ENCODE measurements at regions not wholly inside any gene's neighbourhood (a gene's known extent, or its start where the extent isn't known, plus 50 kb on each side); places are given as distances from the start of the nearest gene placed in this dataset.

- FAIRE-seq (no peak), DNase-seq (ENCODE audit: low read depth) (peak; percentile 9)
- H3K27me3 ChIP-seq (ENCODE audit: insufficient read depth, low read length): no peaks in the 10 kb centered on the region
- H3K79me2 ChIP-seq (ENCODE audit: insufficient read depth, low read length): no peaks in the 10 kb centered on the region
- no peaks in the 10 kb centered on the region for H3K9me3 ChIP-seq (ENCODE audit: insufficient read depth, low read depth, low read length)
- H3K27ac ChIP-seq (ENCODE audit: low read depth, low read length): no peak overlapping the region
- no peak overlapping the region for H3K9ac ChIP-seq (ENCODE audit: low read length)
- H3K4me1 ChIP-seq (ENCODE audit: insufficient read depth, low read length): no peaks in the 10 kb centered on the region
- H3K4me3 ChIP-seq (ENCODE audit: insufficient read depth, low read depth, low read length): no peak overlapping the region
- no peak overlapping the region for H2AFZ ChIP-seq (ENCODE audit: low read depth, low read length)
- H3K27me3 Mint-ChIP-seq (ENCODE audit: low read depth, unreplicated experiment): no peaks in the 10 kb centered on the region
- H3K27ac Mint-ChIP-seq (ENCODE audit: unreplicated experiment): no peak overlapping the region
- H3K4me2 ChIP-seq (ENCODE audit: low read length): no peak overlapping the region
- H3K4me3 Mint-ChIP-seq (ENCODE audit: unreplicated experiment): no peak overlapping the region
- no peaks in the 10 kb centered on the region for H3K36me3 ChIP-seq (ENCODE audit: insufficient read depth, low read length)
- TF ChIP-seq EZH2 (IDR thresholded peaks at IDR 0.05; ENCODE audit: insufficient read depth, low read length) (no peak), CTCF (IDR thresholded peaks at IDR 0.05; ENCODE audit: insufficient read depth, low read depth, low read length) (no peak)
- H4K20me1 ChIP-seq (ENCODE audit: insufficient read depth, low read length): no peaks in the 10 kb centered on the region
- H3K36me3 Mint-ChIP-seq (ENCODE audit: low read depth, unreplicated experiment): no peaks in the 10 kb centered on the region
- H3K4me1 Mint-ChIP-seq (ENCODE audit: low read depth, unreplicated experiment): peaks cover 5% of the 10 kb centered on the region
- no peaks in the 10 kb centered on the region for H3K9me3 Mint-ChIP-seq (ENCODE audit: unreplicated experiment)
Observed at GRCh38 chr14:30034152-30034551, 106.5 kb upstream of the PRKD1 start.

GRCh38 chr14:30035361-30035760 lies 107.7 kb upstream of the PRKD1 start:
- no peak for DNase-seq (ENCODE audit: low read depth)
- TF ChIP-seq CTCF (IDR thresholded peaks at IDR 0.05; ENCODE audit: insufficient read depth, low read depth, low read length) (no peak), EZH2 (IDR thresholded peaks at IDR 0.05; ENCODE audit: insufficient read depth, low read length) (no peak)
- H3K79me2 ChIP-seq (ENCODE audit: insufficient read depth, low read length): no peaks in the 10 kb centered on the region

GRCh38 chr14:30045720-30046119 lies 118.1 kb upstream of the PRKD1 start:
- FAIRE-seq (no peak), DNase-seq (ENCODE audit: low read depth) (no peak)
- H3K27me3 ChIP-seq (ENCODE audit: insufficient read depth, low read length): no peaks in the 10 kb centered on the region
- H3K36me3 ChIP-seq (ENCODE audit: insufficient read depth, low read length): no peaks in the 10 kb centered on the region
- Mint-ChIP-seq H3K36me3 (ENCODE audit: low read depth, unreplicated experiment) (no peaks in the 10 kb centered on the region), H3K27ac (ENCODE audit: unreplicated experiment) (no peak overlapping the region), H3K27me3 (ENCODE audit: low read depth, unreplicated experiment) (no peaks in the 10 kb centered on the region), H3K4me1 (ENCODE audit: low read depth, unreplicated experiment) (no peaks in the 10 kb centered on the region), H3K9me3 (ENCODE audit: unreplicated experiment) (no peaks in the 10 kb centered on the region), H3K4me3 (ENCODE audit: unreplicated experiment) (no peak overlapping the region)
- no peak for TF ChIP-seq CTCF (IDR thresholded peaks at IDR 0.05; ENCODE audit: insufficient read depth, low read depth, low read length)
- TF ChIP-seq EZH2 (IDR thresholded peaks at IDR 0.05; ENCODE audit: insufficient read depth, low read length): no peak
- H3K4me3 ChIP-seq (ENCODE audit: insufficient read depth, low read depth, low read length): no peak overlapping the region
- H2AFZ ChIP-seq (ENCODE audit: low read depth, low read length): no peak overlapping the region
- no peaks in the 10 kb centered on the region for H3K79me2 ChIP-seq (ENCODE audit: insufficient read depth, low read length)
- no peak overlapping the region for H3K4me2 ChIP-seq (ENCODE audit: low read length)
- no peaks in the 10 kb centered on the region for H3K4me1 ChIP-seq (ENCODE audit: insufficient read depth, low read length)
- H3K27ac ChIP-seq (ENCODE audit: low read depth, low read length): no peak overlapping the region
- H4K20me1 ChIP-seq (ENCODE audit: insufficient read depth, low read length): no peaks in the 10 kb centered on the region
- no peak overlapping the region for H3K9ac ChIP-seq (ENCODE audit: low read length)
- no peaks in the 10 kb centered on the region for H3K9me3 ChIP-seq (ENCODE audit: insufficient read depth, low read depth, low read length)

More at GRCh38 chr14:30035361-30035760, 107.7 kb upstream of the PRKD1 start:
- H3K4me1 Mint-ChIP-seq (ENCODE audit: low read depth, unreplicated experiment): peaks cover 5% of the 10 kb centered on the region
- H4K20me1 ChIP-seq (ENCODE audit: insufficient read depth, low read length): no peaks in the 10 kb centered on the region
- H3K4me3 Mint-ChIP-seq (ENCODE audit: unreplicated experiment): no peak overlapping the region
- no peaks in the 10 kb centered on the region for H3K36me3 Mint-ChIP-seq (ENCODE audit: low read depth, unreplicated experiment)
- H3K27me3 ChIP-seq (ENCODE audit: insufficient read depth, low read length): no peaks in the 10 kb centered on the region
- H3K9me3 Mint-ChIP-seq (ENCODE audit: unreplicated experiment): no peaks in the 10 kb centered on the region
- no peaks in the 10 kb centered on the region for H3K9me3 ChIP-seq (ENCODE audit: insufficient read depth, low read depth, low read length)
- no peak for FAIRE-seq
- no peak overlapping the region for H3K9ac ChIP-seq (ENCODE audit: low read length)
- no peaks in the 10 kb centered on the region for H3K27me3 Mint-ChIP-seq (ENCODE audit: low read depth, unreplicated experiment)
- H3K4me2 ChIP-seq (ENCODE audit: low read length): no peak overlapping the region
- H3K27ac Mint-ChIP-seq (ENCODE audit: unreplicated experiment): no peak overlapping the region
- no peaks in the 10 kb centered on the region for H3K36me3 ChIP-seq (ENCODE audit: insufficient read depth, low read length)
- no peak overlapping the region for H3K27ac ChIP-seq (ENCODE audit: low read depth, low read length)
- H2AFZ ChIP-seq (ENCODE audit: low read depth, low read length): no peak overlapping the region
- no peaks in the 10 kb centered on the region for H3K4me1 ChIP-seq (ENCODE audit: insufficient read depth, low read length)
- no peak overlapping the region for H3K4me3 ChIP-seq (ENCODE audit: insufficient read depth, low read depth, low read length)

Measured in astrocyte (in vitro differentiated cells and primary cell).